HG02852 (cell line): ENCODE measurements at regions not wholly inside any gene's neighbourhood (a gene's known extent, or its start where the extent isn't known, plus 50 kb on each side); places are given as distances from the start of the nearest gene placed in this dataset.
"Not testable (repeated sequence)": the region's sequence is repeated elsewhere in the genome, so short reads cannot be mapped to it uniquely, and the experiment has no call there.

Source experiments
- ATAC-seq: cut with Tn5 transposase; IDR thresholded peaks from one replicate; pipeline ENCODE4 v1.9.1; 2021; ENCODE audit warnings: mild to moderate bottlenecking, moderate library complexity; ENCODE audit not compliant: unreplicated experiment

- no peak for ATAC-seq
Observed at GRCh38 chr10:33010132-33011037, 52.4 kb upstream of the ITGB1 start.

DNA sequence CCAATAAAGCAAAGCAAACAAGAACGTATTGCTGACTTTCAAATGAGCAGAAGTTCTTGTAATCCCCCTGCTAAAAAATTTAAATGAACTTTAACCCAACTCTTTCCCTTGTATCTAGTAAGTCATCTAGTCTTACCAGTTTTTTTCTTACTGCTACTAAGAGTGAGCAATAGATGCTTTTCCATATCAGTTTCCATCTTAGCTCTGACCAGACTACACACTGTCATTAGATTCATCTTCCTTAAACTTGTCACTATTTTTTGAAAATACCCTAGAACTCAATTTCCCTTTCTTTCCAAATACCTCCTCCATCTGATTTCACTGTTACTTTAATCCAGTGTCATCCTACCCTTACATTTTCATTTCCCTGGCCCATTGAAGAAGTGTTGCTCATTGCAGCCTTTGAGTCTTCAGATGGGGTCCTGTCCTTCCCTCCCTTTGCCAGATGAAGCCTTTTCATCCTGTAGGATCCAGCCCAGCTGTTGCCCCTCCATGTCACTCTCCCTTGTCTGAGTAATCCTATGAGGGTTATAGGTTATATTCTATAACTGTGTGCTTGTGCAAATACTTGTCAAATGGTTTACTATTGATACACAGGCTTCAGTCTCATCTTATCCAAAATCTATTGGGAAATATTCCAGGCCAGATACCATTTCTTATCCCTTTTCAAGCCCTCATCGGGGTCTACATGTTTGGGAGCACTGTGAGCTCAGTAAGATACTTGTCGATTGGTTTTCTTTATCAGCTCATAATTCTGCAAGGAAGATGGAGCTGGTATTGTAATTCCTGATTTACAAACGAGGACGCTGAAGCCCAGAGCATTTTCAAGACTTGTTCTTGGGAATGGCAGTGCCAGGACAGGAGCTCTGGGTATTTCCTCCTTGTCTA is 51.5 kb upstream of the ITGB1 start:
- no peak for ATAC-seq

- peak; percentile 55 for ATAC-seq
Observed at GRCh38 chr10:33008499-33009243, 50.6 kb upstream of the ITGB1 start.

- not testable (repeated sequence) for ATAC-seq
Observed at GRCh38 chr10:33007731-33008381, 49.8 kb upstream of the ITGB1 start.
